NOMO-1 treated with dmso at 0.1 percent for 144 hours (cell line): ENCODE measurements at regions not wholly inside any gene's neighbourhood (a gene's known extent, or its start where the extent isn't known, plus 50 kb on each side); places are given as distances from the start of the nearest gene placed in this dataset.
A peak's percentile ranks its signal among the peaks of the same experiment; 100 is the strongest.

Experiments
- DNase-seq: peaks from one replicate; lab custom pipeline; 2025; ENCODE audit not compliant: unreplicated experiment; lab: John Stamatoyannopoulos, UW

DNA sequence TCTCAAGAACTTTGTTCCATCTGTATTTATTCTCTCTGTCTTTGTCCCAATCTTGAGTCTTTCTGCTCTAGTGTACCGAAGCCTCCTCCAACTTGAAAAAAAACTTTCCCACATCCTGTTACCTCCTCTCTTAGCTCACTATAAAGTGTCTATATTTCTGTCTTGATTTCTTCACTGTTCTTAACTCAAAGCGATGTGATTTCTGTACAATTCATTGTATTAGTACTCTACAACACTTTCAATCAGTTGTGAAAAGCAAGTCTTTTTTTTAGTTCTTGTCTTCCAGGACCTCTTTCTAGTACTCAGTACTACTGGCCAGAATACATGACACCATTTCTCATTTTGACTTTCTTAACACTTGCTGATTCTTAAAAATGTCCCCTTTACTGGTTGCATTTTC, 353.5 kb upstream of the SATB1 start:
- no peak for DNase-seq

DNA sequence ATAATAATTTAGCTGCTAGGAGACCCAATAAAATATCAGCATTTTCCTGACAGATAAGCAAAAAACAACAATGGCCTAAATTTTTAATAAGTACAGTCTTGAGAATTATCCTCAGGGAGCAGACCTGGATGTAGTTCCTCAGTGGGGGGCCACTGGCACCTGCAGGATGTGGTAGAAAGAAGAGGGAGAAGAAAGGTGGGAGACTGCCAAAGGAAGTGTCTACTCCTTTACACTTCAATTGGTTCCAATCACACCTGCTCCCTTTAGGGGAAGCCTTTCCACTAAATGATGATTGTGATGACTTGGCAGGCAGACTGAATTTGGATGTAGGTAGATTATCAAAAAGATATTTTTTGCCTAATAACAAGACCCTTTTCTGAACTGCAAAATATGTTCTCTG, 353.0 kb upstream of the SATB1 start:
- no peak for DNase-seq

- DNase-seq = no peak
These were observed 350.4 kb upstream of the SATB1 start for GRCh38 chr3:18775501-18775900.

DNA sequence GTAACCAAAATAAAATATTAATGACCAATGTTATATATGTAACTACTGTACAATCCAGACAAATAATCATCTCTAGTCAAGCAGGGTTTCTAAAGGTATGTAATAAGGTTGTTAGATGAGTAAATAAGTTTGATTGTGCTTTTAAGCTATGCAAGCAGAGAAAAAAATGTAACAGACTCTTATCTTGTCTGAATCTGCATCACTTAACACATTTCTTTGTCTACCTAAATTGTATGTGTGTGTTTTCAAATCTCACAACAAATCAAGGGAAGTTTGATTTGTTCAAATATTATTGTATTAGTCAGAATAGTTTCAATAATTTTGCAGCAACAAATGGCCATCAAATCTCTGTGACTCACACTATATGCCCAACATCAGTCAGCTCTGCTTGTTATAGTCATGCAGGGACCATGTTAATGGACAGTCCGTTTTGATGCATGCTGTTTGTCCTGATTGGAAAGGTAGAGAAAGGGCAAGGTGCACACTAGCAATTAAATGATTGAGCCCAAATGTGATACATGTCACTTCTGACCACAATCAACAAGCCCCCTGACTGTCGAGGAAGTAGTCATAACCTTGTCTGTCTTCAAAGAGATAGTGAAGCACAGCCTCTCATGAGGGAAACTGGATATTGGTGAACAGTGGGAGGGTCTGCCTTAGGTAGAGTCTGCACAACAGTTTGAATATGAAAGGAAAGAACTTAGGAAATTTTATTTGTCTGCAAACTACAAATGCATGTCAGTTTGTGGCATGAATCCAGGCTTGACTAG, 349.4 kb upstream of the SATB1 start:
- no peak for DNase-seq

DNA sequence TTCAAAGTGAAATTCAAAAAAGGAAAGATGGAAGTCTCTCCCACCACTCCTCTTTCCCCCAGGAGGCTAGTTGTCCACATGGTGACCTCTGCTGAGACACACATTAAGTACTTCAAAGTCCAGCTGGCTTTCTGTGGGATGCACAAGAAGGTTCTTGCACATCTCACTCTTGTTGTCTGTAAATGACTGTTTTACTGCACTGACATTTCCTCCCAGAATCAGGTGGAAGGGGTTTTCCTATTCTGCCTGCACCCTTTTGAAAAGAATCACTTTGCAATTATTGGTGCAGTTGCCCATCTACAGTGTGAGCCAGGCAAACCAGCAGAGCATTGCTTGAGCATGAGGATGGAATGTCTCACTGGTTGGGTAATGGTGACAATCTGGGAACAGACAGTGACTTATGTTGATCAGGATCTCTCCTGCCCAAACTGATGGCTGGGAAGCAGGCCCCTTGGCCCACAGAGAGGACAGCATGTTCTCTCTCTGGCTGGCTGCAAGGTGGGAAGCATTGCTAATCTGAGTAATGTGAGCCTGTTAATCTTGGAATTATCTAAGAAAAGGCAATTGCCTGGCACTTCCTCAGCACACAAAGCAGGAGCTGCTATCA, 347.7 kb upstream of the SATB1 start:
- no peak for DNase-seq

GRCh38 chr3:18771931-18772330, 346.8 kb upstream of the SATB1 start:
- no peak for DNase-seq

- DNase-seq = no peak
These were observed 345.7 kb upstream of the SATB1 start for GRCh38 chr3:18770800-18771199.

DNA sequence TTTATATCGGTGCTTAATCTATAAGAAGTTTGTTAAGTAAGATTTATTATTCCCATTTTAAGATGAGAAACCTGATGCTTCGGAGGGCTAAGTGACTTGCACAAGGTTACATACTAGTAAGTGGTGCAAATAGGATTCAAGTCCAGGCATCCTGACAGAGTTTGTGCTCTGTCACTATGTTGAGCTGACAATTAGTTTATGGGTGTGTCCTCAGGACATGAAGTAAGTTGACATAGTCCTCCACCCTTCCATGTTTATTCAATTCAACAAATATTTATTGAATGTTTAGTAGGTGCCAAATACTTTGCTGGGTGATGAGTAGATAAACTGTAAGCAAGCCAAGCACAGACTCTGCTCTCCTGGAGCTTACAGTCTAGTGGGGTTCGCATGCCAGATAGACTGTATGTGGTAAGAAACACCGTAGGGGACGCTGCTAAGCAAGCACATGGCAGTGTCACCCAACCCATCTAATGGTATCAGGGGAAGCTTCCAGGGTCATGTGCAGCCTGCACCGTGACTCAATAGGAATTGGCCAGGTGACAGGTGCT, 342.7 kb upstream of the SATB1 start:
- DNase-seq = no peak

DNA sequence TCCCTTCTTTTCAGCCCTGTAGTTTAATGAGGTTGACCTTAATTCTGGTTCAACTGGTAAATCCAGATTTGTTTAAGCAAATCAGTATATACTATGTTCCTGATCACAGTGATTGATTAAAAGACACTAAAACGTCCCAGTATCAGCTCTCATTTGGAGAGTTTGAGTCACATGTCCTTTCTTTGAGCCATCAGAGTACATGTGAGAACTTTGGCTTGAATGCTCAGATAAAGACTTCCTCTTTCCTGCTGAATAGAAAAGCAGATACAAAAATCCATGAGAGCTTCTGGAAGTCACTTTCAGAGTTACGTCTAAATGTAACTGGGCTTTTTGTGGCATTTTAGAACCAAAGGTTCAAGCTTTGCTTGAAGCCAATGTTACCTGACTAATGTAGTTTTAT, 341.8 kb upstream of the SATB1 start:
- no peak for DNase-seq

DNA sequence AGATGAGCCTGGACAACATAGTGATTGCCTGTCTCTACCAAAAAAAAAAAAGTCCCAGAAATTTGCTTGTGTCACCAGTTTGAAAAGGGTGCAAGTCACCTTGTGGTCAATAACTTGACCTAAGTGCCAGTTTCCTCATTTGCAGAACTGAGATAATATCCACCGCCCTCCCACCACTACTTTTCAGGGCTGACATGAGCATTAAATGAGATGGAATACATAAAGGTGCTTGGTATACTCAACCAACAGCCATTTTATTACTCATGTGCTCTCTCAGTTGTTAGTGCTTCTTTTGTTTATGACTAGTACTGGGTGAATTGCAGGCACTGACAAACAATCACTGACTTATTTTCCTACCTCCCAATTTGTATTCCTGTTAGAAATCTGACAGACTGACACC, 340.5 kb upstream of the SATB1 start:
- no peak for DNase-seq

GRCh38 chr3:18765161-18765560, 340.0 kb upstream of the SATB1 start:
- no peak for DNase-seq

- DNase-seq = no peak
These were observed 336.4 kb upstream of the SATB1 start for GRCh38 chr3:18761530-18761929.

GRCh38 chr3:18758047-18758704, 333.0 kb upstream of the SATB1 start:
- DNase-seq = peak; percentile 27

- no peak for DNase-seq
These were observed 332.3 kb upstream of the SATB1 start for GRCh38 chr3:18757476-18757875.

DNA sequence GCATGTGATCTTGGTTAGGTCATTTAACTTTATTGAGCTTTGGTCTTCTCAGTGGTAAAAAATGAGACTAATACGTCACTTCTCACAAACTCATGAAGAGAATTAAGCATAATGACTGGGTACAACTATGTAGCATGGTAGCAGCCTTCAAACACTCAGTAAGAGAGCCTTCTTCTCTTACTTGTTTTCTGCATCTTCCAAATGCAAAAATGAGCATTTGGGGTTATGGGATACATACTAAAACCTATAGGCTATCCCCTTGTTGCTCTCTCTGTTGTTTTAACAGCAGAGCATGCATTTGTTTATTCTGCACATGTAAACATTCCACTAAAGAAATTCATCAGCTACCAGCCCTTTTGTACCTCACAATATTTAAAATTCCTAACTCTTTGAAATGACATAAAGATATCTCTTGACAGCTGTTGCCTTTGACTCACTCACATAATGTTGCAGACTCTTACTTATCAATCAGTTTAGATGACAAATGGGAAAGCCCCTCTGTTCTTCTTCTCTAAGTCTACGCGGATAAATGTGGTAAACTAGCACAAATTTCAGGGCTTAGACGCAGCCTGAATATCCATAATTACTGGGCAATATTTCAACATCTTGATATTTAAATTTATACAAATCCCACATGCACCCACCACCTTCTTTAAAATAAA, 327.3 kb upstream of the SATB1 start:
- DNase-seq = no peak

- DNase-seq = no peak
These were observed 326.4 kb upstream of the SATB1 start for GRCh38 chr3:18751514-18751913.

GRCh38 chr3:18747383-18747782, 322.2 kb upstream of the SATB1 start:
- DNase-seq = peak; percentile 48

- peak; percentile 55 for DNase-seq
These were observed 320.3 kb upstream of the SATB1 start for GRCh38 chr3:18745472-18745871.

GRCh38 chr3:18744472-18744871, 319.3 kb upstream of the SATB1 start:
- no peak for DNase-seq

GRCh38 chr3:18743761-18744160, 318.6 kb upstream of the SATB1 start:
- DNase-seq = no peak
